GM21423 (cell line): ENCODE measurements at regions not wholly inside any gene's neighbourhood (a gene's known extent, or its start where the extent isn't known, plus 50 kb on each side); places are given as distances from the start of the nearest gene placed in this dataset.
"Not testable (repeated sequence)": the region's sequence is repeated elsewhere in the genome, so short reads cannot be mapped to it uniquely, and the experiment has no call there.

Experiments
- ATAC-seq: cut with Tn5 transposase; IDR thresholded peaks from one replicate; pipeline ENCODE4 v1.9.1; 2021; ENCODE audit warnings: mild to moderate bottlenecking, moderate library complexity; ENCODE audit not compliant: unreplicated experiment

- ATAC-seq, result no peak
These were observed 293.6 kb downstream of the PTPRC start for GRCh38 chr1:198932351-198932991.

GRCh38 chr1:198933515-198934222 is 294.8 kb downstream of the PTPRC start:
- no peak for ATAC-seq

- ATAC-seq, result no peak
These were observed 295.6 kb downstream of the PTPRC start for GRCh38 chr1:198934426-198934825.

GRCh38 chr1:198934901-198935305 is 296.1 kb downstream of the PTPRC start:
- peak; percentile 6 for ATAC-seq

GRCh38 chr1:198935306-198935921 is 296.6 kb downstream of the PTPRC start:
- ATAC-seq, result peak; percentile 54

- no peak for ATAC-seq
These were observed 297.7 kb downstream of the PTPRC start for GRCh38 chr1:198936371-198937083.

GRCh38 chr1:198937231-198938031 is 298.6 kb downstream of the PTPRC start:
- peak; percentile 82 for ATAC-seq

- ATAC-seq, result no peak
These were observed 300.4 kb downstream of the PTPRC start for GRCh38 chr1:198939286-198939685.

- no peak for ATAC-seq
These were observed 301.1 kb downstream of the PTPRC start for GRCh38 chr1:198939956-198940355.

- ATAC-seq, result no peak
These were observed 303.6 kb downstream of the PTPRC start for GRCh38 chr1:198942466-198942865.

GRCh38 chr1:198943484-198944187 is 304.8 kb downstream of the PTPRC start:
- ATAC-seq, result no peak

GRCh38 chr1:198947456-198947855 is 308.6 kb downstream of the PTPRC start:
- no peak for ATAC-seq

GRCh38 chr1:198948895-198949659 is 310.2 kb downstream of the PTPRC start:
- ATAC-seq, result no peak

- no peak for ATAC-seq
These were observed 311.2 kb downstream of the PTPRC start for GRCh38 chr1:198950036-198950435.

- ATAC-seq, result no peak
These were observed 316.2 kb downstream of the PTPRC start for GRCh38 chr1:198955085-198955484.

- ATAC-seq, result no peak
These were observed 318.2 kb downstream of the PTPRC start for GRCh38 chr1:198957044-198957443.

- ATAC-seq, result no peak
These were observed 320.2 kb downstream of the PTPRC start for GRCh38 chr1:198959032-198959431.

GRCh38 chr1:198959676-198960075 is 320.8 kb downstream of the PTPRC start:
- no peak for ATAC-seq

- not testable (repeated sequence) for ATAC-seq
These were observed 325.0 kb downstream of the PTPRC start for GRCh38 chr1:198963796-198964195.
